A549 (cell line): ENCODE measurements at regions not wholly inside any gene's neighbourhood (a gene's known extent, or its start where the extent isn't known, plus 50 kb on each side); places are given as distances from the start of the nearest gene placed in this dataset.

Experiments used
- ELK1 ChIP-seq: fragments of 150-350 bp; IDR thresholded peaks from 2 replicates; pipeline ENCODE4 v1.6.1; 2014; ENCODE audit warnings: low read depth, mild to moderate bottlenecking, low read length
- ESRRA ChIP-seq: fragments of 150-350 bp; IDR thresholded peaks from 2 replicates; pipeline ENCODE4 v1.6.1; 2014; ENCODE audit warnings: mild to moderate bottlenecking, low read length, borderline replicate concordance
- RFX5 ChIP-seq: fragments of 450-650 bp; IDR thresholded peaks from 2 replicates; pipeline ENCODE4 v1.7.1; 2014; ENCODE audit warnings: antibody characterized with exemption, mild to moderate bottlenecking, moderate library complexity
- SMC3 ChIP-seq: fragments of >200 bp; sonication (Bioruptor Twin); formaldehyde crosslinking; IDR thresholded peaks from 3 replicates; pipeline ENCODE4 v1.6.1; 2018; ENCODE audit warnings: inconsistent platforms

GRCh38 chr1:198904321-198904720 is 265.5 kb downstream of the PTPRC start:
- TF ChIP-seq RFX5 (no peak), ELK1 (no peak), SMC3 (no peak), ESRRA (no peak)
